NCI-H128 (cell line): ENCODE measurements at regions not wholly inside any gene's neighbourhood (a gene's known extent, or its start where the extent isn't known, plus 50 kb on each side); places are given as distances from the start of the nearest gene placed in this dataset.
"Not testable (repeated sequence)": the region's sequence is repeated elsewhere in the genome, so short reads cannot be mapped to it uniquely, and the experiment has no call there.

Experiments
- DNase-seq: peaks from one replicate; lab custom pipeline; 2025; ENCODE audit not compliant: unreplicated experiment; lab: John Stamatoyannopoulos, UW

GRCh38 chr17:64728041-64728695 lies 66.1 kb upstream of the SMURF2 start:
- DNase-seq = no peak

GRCh38 chr17:64726025-64726424 lies 63.9 kb upstream of the SMURF2 start:
- DNase-seq = not testable (repeated sequence)

GRCh38 chr17:64724246-64724645 lies 62.1 kb upstream of the SMURF2 start:
- not testable (repeated sequence) for DNase-seq

- no peak for DNase-seq
Observed at GRCh38 chr17:64723781-64724180, 61.7 kb upstream of the SMURF2 start.

- not testable (repeated sequence) for DNase-seq
Observed at GRCh38 chr17:64721556-64721955, 59.4 kb upstream of the SMURF2 start.

- not testable (repeated sequence) for DNase-seq
Observed at GRCh38 chr17:64720253-64720652, 58.1 kb upstream of the SMURF2 start.

- DNase-seq = not testable (repeated sequence)
Observed at GRCh38 chr17:64719517-64719916, 57.4 kb upstream of the SMURF2 start.

GRCh38 chr17:64718816-64719215 lies 56.7 kb upstream of the SMURF2 start:
- DNase-seq = not testable (repeated sequence)

GRCh38 chr17:64718058-64718457 lies 56.0 kb upstream of the SMURF2 start:
- DNase-seq = no peak

GRCh38 chr17:64716496-64716895 lies 54.4 kb upstream of the SMURF2 start:
- DNase-seq = not testable (repeated sequence)

GRCh38 chr17:64713786-64714185 lies 51.7 kb upstream of the SMURF2 start:
- DNase-seq = not testable (repeated sequence)

GRCh38 chr17:64712557-64713351 lies 50.6 kb upstream of the SMURF2 start:
- DNase-seq = not testable (repeated sequence)
